Prostate gland (tissue), 2 donors: ENCODE measurements at regions not wholly inside any gene's neighbourhood (a gene's known extent, or its start where the extent isn't known, plus 50 kb on each side); places are given as distances from the start of the nearest gene placed in this dataset.

Experiments
- DNase-seq: peaks from one replicate; pipeline ENCODE4 v3.0.0-alpha.2; 2019; ENCODE audit warnings: low spot score
- H3K27ac ChIP-seq, 2 donors: fragments of 200-600 bp; sonication (generic); 2 replicates each; pipeline ENCODE4 v1.5.1; 2017 to 2019
- H3K27me3 ChIP-seq: fragments of 200-600 bp; sonication (generic); replicated peaks from 2 replicates; pipeline ENCODE4 v1.5.1; 2019; ENCODE audit not compliant: insufficient read depth
- H3K36me3 ChIP-seq, 2 donors: fragments of 200-600 bp; sonication (generic); 1 replicate in 1 of 2; 2 replicates in 1 of 2; pipeline versions ENCODE4 v1.5.1 to v1.8.1; 2017 to 2019
- H3K4me1 ChIP-seq: fragments of 200-600 bp; sonication (generic); replicated peaks from 2 replicates; pipeline ENCODE4 v1.5.1; 2019
- H3K4me3 ChIP-seq, 2 donors: fragments of 200-600 bp; sonication (generic); 2 replicates each; pipeline ENCODE4 v1.5.1; 2017 to 2019
- H3K9me3 ChIP-seq: fragments of 200-600 bp; sonication (generic); 2 replicates; pipeline ENCODE4 v1.5.1; 2017
- POLR2A ChIP-seq: fragments of 450-650 bp; IDR thresholded peaks from one replicate; pipeline ENCODE4 v1.6.1; 2016; ENCODE audit warnings: antibody characterized with exemption, mild to moderate bottlenecking
- POLR2AphosphoS5 ChIP-seq: sonication (generic); formaldehyde crosslinking; IDR thresholded peaks from one replicate; pipeline ENCODE4 v1.6.1; 2017; ENCODE audit warnings: antibody characterized with exemption
- WGBS: methylation state at CpG from one replicate; pipeline ENCODE4 v1.1.5; 2018; 5-methylcytosine and 5-hydroxymethylcytosine counted together
- intact Hi-C: fragments of 100-400 bp; cut with DNase I; formaldehyde crosslinking; loops from one replicate; pipeline ENCODE4 v1.14.2; 2022
- TF ChIP-seq, protein P1 (sequence below), 4 experiments: fragments of 200-600 bp in 2 of 4; fragments of 450-650 bp in 2 of 4; sonication (generic) in 2 of 4; IDR thresholded peaks; 1 replicate in 3 of 4; 2 replicates in 1 of 4; pipeline ENCODE4 v1.5.1; 2016 to 2019; ENCODE audit warnings: antibody characterized with exemption in 4 of 4, mild to moderate bottlenecking in 2 of 4, moderate library complexity in 2 of 4

DNA sequence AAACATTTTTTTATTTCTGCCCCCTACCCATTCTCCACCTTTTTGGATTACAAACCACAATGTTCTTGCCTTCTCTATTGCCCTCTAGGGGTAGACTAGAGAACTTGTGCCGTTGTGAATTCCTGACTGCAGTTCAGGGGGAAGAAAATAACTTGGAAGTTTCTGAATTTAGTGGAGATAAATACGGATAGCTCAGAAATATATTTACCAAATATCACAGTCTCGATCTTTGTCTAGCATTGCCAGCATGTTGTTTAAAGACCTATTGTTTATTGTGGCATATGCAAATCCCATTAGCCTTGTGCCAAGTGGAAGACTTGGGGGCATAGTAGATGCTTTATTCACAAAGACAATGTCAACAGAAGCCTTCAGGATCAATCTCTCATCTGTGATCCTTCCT is 154.1 kb upstream of the MMS22L start:
- Histone ChIP-seq H3K36me3 (no peaks in the 10 kb centered on the region), H3K4me3 (no peak overlapping the region), H3K27ac (no peak overlapping the region), H3K9me3 (no peaks in the 10 kb centered on the region), H3K27me3 (no peaks in the 10 kb centered on the region), H3K4me1 (no peaks in the 10 kb centered on the region)
- TF ChIP-seq, protein P1, sequence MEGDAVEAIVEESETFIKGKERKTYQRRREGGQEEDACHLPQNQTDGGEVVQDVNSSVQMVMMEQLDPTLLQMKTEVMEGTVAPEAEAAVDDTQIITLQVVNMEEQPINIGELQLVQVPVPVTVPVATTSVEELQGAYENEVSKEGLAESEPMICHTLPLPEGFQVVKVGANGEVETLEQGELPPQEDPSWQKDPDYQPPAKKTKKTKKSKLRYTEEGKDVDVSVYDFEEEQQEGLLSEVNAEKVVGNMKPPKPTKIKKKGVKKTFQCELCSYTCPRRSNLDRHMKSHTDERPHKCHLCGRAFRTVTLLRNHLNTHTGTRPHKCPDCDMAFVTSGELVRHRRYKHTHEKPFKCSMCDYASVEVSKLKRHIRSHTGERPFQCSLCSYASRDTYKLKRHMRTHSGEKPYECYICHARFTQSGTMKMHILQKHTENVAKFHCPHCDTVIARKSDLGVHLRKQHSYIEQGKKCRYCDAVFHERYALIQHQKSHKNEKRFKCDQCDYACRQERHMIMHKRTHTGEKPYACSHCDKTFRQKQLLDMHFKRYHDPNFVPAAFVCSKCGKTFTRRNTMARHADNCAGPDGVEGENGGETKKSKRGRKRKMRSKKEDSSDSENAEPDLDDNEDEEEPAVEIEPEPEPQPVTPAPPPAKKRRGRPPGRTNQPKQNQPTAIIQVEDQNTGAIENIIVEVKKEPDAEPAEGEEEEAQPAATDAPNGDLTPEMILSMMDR (IDR thresholded peaks at IDR 0.05): peak in 1 of 4 experiments; percentile 26
- no peak for TF ChIP-seq POLR2A
- 15% methylated on average over 3 of the region's 3 CpGs for WGBS
- no peak for DNase-seq
- intact Hi-C loops: no loop called here

DNA sequence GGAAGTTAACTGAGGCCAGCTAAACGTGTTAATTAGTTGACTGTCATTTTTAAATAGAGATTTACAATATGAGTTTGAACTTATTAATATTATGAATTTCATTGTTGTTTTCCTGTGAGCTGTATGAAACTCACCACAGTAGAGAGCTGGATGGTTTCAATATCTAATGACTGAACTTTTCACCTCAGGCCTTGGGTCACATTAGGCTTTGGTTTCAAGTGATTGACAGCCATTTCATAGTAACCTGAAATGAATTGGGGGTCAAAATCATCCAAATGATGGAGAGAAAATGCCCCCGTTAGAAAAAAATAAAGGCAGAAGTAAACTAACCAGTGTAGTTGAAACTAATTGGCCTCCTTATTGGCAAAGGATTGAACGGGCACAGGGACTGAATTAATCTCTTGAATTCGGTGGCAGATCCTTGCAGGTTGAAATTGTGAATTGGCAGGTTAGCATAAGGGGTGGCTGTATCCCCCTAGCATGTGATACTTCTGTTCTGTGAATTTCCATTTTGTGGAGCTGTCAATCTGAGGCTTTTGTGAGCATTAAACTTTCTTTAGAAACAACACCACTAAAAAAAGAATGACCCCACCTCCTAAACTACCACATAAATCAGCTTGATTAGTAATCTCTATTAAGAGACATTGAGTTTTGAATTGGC is 155.1 kb upstream of the MMS22L start:
- TF ChIP-seq POLR2AphosphoS5 (no peak), POLR2A (no peak)
- TF ChIP-seq, protein P1 (IDR thresholded peaks at IDR 0.05): no peak
- no peak overlapping the region for H3K27ac ChIP-seq
- no peaks in the 10 kb centered on the region for H3K36me3 ChIP-seq
- 68% methylated on average over 4 of the region's 4 CpGs for WGBS
- no peaks in the 10 kb centered on the region for H3K27me3 ChIP-seq
- H3K4me3 ChIP-seq: no peak overlapping the region
- DNase-seq: no peak
- H3K9me3 ChIP-seq: no peaks in the 10 kb centered on the region
- H3K4me1 ChIP-seq: no peaks in the 10 kb centered on the region
- intact Hi-C loops: no loop called here

DNA sequence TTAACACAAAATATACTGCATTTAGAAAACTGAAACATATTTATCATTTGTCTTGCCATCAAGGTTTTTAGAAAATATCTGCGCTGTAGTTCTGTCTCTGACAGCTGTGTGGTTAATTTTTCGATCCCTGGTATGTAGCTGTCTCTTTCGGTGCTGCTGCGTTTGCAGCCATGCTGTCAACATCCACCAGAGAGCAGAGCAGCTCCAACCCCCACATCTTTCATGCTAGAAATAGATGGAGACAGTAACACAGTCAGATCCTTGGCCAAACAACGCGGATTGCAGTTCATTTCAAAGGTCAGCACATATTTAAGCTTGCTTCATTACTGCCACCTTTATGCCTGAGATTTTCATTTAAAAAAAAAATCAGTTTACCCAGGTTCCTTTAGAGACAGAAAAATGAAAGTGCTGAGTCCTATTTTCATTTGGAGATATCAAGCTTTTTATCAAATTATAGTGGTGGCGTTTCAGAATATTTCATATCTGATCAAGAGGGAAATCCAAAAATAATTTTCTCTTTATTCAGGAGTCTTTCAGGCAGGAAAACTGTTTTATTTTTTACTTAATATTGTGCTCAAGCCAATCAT is 157.7 kb upstream of the MMS22L start:
- H3K36me3 ChIP-seq: no peaks in the 10 kb centered on the region
- DNase-seq: no peak
- WGBS: 23% methylated on average over 7 of the region's 7 CpGs
- no peak overlapping the region for H3K4me3 ChIP-seq
- TF ChIP-seq, protein P1 (IDR thresholded peaks at IDR 0.05): no peak
- TF ChIP-seq POLR2A: no peak
- TF ChIP-seq POLR2AphosphoS5: no peak
- H3K4me1 ChIP-seq: no peaks in the 10 kb centered on the region
- H3K27ac ChIP-seq: no peak overlapping the region
- no peaks in the 10 kb centered on the region for H3K27me3 ChIP-seq
- intact Hi-C loops: no loop called here
- no peaks in the 10 kb centered on the region for H3K9me3 ChIP-seq

DNA sequence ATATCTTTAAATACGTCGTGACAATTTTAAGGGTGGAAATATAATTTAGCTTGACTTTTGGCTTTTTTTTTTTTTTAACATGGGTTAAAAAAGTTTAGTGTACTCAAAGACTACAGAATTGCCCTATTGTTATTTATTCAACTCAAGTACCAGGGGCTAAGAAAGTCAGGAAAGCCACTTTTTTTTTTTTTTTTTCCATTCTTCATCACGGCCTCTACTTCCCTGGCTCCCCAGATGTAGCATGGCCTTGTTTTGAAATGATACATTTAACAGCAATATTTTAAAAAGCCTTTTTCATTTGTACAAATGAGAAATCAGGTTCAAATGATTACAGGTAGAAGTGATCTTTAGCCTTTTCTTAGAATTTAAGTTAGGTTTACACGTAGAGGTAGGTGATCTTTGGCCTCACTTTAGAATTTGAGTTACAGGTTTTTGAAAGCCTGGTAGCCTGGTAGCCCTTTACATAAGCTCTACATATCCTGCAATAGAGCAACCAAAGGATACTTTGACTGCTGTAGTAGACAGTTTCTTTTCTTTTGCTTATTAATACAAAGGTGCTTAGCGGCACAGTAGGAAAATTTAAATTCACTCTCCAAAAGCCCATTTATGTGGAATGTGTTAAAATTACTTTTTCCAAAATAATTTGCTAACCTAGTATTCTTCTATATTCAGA is 160.5 kb upstream of the MMS22L start:
- Histone ChIP-seq H3K36me3 (no peaks in the 10 kb centered on the region), H3K27me3 (no peaks in the 10 kb centered on the region), H3K27ac (no peak overlapping the region), H3K4me1 (no peaks in the 10 kb centered on the region), H3K4me3 (no peak overlapping the region), H3K9me3 (no peaks in the 10 kb centered on the region)
- TF ChIP-seq, protein P1 (IDR thresholded peaks at IDR 0.05): no peak
- TF ChIP-seq POLR2AphosphoS5 (no peak), POLR2A (no peak)
- no peak for DNase-seq
- 77% methylated on average over 5 of the region's 5 CpGs for WGBS
- intact Hi-C loops: no loop called here

DNA sequence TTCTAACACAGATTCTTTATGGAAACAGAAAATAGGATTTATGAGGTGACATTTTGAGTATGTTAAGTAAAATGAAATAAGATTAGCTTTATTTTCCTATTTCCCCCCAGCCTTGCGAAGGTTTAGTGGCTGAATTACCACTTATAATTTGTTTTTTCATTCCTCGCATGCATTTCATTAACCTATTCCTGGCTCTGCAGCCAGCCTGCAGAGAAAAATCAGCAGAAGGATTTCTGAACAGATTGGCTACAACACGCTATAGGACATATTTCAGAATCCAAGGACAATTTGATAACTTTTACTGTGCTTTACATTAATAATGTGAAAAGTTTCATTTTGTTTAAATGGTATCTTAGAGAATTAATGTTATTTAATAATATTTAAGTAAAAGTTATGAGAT is 162.4 kb upstream of the MMS22L start:
- H3K4me3 ChIP-seq: no peak overlapping the region
- no peaks in the 10 kb centered on the region for H3K27me3 ChIP-seq
- H3K36me3 ChIP-seq: no peaks in the 10 kb centered on the region
- TF ChIP-seq POLR2AphosphoS5: no peak
- TF ChIP-seq, protein P1 (IDR thresholded peaks at IDR 0.05): no peak
- no peak for TF ChIP-seq POLR2A
- H3K27ac ChIP-seq: no peak overlapping the region
- WGBS: 59% methylated on average over 3 of the region's 3 CpGs
- no peak for DNase-seq
- intact Hi-C loops: no loop called here
- no peaks in the 10 kb centered on the region for H3K4me1 ChIP-seq
- no peaks in the 10 kb centered on the region for H3K9me3 ChIP-seq
